ENCODE measurements at regions not wholly inside any gene's neighbourhood (a gene's known extent, or its start where the extent isn't known, plus 50 kb on each side); places are given as distances from the start of the nearest gene placed in this dataset.

GRCh38 chr7:77469927-77470326, 53.8 kb upstream of the GSAP start:
- TF ChIP-seq CTCF (IDR thresholded peaks at IDR 0.05; ENCODE audit: insufficient read depth, low read length) (no peak), POLR2AphosphoS5 (IDR thresholded peaks at IDR 0.05; ENCODE audit: low read depth) (no peak)
